ENCODE measurements at regions not wholly inside any gene's neighbourhood (a gene's known extent, or its start where the extent isn't known, plus 50 kb on each side); places are given as distances from the start of the nearest gene placed in this dataset.

DNA sequence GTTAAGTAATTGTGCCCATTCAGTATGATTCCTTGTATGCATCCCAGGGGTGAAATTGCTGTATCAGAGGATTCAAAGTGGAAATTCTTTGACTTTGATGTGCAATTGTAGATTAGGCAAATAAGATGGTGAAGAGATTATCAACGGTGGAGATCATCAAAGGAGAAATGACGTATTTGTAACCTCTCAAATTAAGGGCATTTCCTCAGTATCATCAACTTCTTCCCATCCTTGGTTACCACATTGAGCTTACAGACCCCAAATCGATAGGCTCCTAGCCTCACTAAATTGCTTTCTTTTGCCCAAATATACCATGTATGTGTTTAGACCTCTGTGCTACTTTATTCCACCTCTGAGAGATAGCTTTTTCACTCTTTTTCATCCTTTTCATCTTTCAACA is 213.1 kb upstream of the ZFP64 start:
- TF ChIP-seq EZH2 (IDR thresholded peaks at IDR 0.05; ENCODE audit: insufficient read depth, poor library complexity, severe bottlenecking) (no peak), EZH2phosphoT487 (IDR thresholded peaks at IDR 0.05; ENCODE audit: insufficient read depth, low read depth) (no peak)
